AG09319 (cell line): ENCODE measurements at regions not wholly inside any gene's neighbourhood (a gene's known extent, or its start where the extent isn't known, plus 50 kb on each side); places are given as distances from the start of the nearest gene placed in this dataset.

Experiments
- DNase-seq: peaks from one replicate; pipeline ENCODE4 v3.0.0-alpha.2; 2010; ENCODE audit warnings: low read depth; ENCODE audit errors: extremely low read depth
- CTCF ChIP-seq: IDR thresholded peaks from 2 replicates; pipeline ENCODE4 v1.5.1; 2011; ENCODE audit warnings: low read depth, mild to moderate bottlenecking, inconsistent platforms, low read length, moderate library complexity

- no peak for TF ChIP-seq CTCF
- no peak for DNase-seq
Observed at GRCh38 chr14:96670391-96670790, 126.8 kb upstream of the VRK1 start.

- no peak for DNase-seq
- no peak for TF ChIP-seq CTCF
Observed at GRCh38 chr14:96671218-96671617, 126.0 kb upstream of the VRK1 start.

GRCh38 chr14:96673706-96674105 lies 123.5 kb upstream of the VRK1 start:
- TF ChIP-seq CTCF: no peak
- DNase-seq: no peak

GRCh38 chr14:96674121-96674520 lies 123.1 kb upstream of the VRK1 start:
- no peak for DNase-seq
- no peak for TF ChIP-seq CTCF

GRCh38 chr14:96676166-96676565 lies 121.0 kb upstream of the VRK1 start:
- no peak for TF ChIP-seq CTCF
- no peak for DNase-seq

- TF ChIP-seq CTCF: no peak
- no peak for DNase-seq
Observed at GRCh38 chr14:96681829-96682228, 115.4 kb upstream of the VRK1 start.

- no peak for DNase-seq
- no peak for TF ChIP-seq CTCF
Observed at GRCh38 chr14:96682401-96682800, 114.8 kb upstream of the VRK1 start.
